Activated CD4-positive, alpha-beta T cell treated with anti-CD3 and anti-CD28 coated beads, Interleukin-2, amount 50 U/mL, for 24 hours (primary cell): ENCODE measurements at regions not wholly inside any gene's neighbourhood (a gene's known extent, or its start where the extent isn't known, plus 50 kb on each side); places are given as distances from the start of the nearest gene placed in this dataset.

Source experiments
- DNase-seq, 2 donors: peaks; one replicate each; pipeline ENCODE4 v3.0.0-alpha.2; 2020; ENCODE audit warnings: low read depth in 1 of 2, low spot score in 1 of 2

DNA sequence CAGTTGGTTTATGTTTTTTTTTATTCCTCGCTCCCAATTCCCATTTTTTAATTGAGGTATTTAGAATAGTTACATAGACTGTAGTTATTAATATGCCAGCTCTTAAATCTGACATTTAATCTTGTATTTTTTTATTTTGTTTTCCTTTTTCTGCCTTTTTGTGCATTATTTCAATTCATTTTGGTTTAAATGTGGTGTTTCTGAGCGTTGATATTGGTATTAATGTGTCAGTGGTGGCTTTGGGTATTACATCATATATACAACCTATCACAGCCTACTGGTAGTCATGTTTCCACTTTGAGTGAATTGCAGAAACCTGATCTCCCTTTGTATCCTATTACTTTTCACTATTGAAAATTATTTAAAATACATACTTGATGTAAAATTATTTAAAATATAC lies 1027.3 kb downstream of the KCNT2 start:
- DNase-seq = no peak

DNA sequence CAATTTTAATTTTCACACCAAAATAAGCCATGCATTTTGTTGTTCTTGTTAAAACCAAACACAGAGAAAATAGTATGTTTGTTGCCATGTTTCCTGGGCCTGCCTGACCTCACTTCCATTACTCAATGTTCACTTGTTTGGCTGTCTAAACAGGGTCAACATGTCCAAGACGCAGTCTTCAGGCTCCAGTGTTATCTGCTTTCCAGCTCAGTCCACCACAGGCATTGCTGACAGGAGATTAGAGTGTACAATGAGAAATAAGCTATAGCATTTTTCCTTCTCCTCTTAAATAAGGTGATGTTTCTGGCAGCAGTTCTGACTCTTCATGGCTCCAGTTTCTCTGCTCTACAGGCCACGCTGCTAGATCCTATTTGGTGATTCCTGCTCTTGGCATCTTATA lies 1030.5 kb downstream of the KCNT2 start:
- DNase-seq = no peak

DNA sequence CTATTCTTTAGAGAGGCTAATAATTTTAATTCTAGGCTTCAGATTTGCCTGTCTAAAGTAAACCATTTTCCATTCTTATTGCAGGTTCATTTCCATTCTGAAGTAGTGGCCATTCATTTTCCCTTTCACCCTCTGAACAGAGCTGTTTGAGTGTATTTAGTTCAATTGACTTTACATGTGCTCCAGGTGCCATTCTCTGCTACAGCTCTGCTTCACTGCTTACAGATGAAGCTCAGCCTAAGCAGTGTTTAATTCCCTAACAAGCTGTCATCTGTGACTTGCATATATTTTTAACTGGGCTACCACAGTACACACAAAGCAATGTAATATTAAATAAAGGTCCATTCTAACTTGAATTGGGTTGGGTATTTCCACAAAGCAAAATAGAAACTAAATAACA lies 1031.6 kb downstream of the KCNT2 start:
- no peak for DNase-seq

DNA sequence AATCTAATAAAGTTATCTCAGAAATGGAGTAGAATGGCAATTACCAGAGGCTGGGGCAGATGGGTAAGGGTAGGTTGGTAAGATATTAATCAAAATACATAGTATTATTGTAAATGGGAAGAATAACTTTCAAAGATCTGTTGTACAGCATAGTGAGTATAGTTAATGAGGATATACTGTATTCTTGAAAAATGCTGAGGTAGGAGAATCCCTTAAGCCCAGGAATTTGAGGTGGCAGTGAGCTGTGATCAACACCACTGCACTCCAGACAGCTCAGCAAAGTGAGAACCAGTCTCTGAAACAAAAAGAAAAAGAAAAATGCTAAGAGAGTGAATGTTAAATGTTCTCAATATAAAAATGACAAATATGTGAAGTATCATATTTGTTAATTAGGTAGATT lies 1033.7 kb downstream of the KCNT2 start:
- DNase-seq = no peak

DNA sequence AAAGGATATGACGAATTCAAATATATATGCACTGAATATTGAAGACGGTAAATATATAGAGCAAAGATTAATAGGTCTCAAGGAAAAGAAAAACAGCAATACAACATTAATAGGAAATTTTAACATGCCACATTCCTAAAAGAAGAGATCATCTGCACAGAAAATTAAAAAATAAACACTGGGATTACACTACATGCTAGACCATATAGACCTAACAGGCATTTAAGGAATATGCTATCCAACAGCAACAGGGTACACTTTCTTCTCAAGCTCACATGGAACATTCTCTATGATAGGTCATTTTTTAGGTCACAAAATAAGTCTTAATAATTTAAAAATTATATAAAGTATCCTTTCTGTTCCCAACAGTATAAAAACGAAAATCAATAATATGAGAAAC lies 1038.3 kb downstream of the KCNT2 start:
- DNase-seq = no peak

DNA sequence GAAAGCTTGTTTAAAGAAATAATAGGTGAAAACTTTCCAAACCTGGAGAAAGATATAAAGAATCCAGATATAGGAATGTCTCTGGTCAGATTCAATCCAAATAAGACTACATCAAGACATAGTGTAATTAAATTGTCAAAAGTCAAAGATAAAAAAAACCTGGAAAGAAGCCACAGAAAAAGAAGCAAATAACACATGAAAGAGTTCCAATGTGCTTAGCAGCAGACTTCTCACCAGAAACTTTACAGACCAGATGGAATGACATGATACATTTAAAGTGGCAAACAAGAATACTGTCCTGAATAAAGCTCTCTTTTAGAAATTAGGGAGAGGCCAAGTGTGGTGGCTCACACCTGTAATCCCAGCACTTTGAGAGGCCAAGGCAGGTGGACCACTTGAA lies 1039.9 kb downstream of the KCNT2 start:
- no peak for DNase-seq

DNA sequence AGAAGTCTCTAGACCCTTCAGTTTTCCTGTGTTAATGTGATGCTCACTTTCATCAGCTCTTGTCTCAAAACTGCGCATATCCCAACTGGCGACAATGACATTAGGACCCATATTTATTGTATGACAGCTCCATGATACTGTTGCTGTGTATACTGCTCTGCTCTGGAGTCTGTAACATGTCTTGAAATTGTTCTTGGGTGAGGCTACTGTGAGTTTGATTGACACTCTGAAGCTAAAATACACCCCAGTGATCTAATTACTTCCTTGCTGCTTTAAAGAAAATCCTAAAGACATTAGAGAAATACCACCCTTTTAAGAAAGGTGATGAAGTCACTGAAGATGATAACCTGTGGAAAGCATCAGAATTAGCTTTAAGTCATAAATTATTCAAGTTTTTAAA lies 1046.2 kb downstream of the KCNT2 start:
- no peak for DNase-seq

DNA sequence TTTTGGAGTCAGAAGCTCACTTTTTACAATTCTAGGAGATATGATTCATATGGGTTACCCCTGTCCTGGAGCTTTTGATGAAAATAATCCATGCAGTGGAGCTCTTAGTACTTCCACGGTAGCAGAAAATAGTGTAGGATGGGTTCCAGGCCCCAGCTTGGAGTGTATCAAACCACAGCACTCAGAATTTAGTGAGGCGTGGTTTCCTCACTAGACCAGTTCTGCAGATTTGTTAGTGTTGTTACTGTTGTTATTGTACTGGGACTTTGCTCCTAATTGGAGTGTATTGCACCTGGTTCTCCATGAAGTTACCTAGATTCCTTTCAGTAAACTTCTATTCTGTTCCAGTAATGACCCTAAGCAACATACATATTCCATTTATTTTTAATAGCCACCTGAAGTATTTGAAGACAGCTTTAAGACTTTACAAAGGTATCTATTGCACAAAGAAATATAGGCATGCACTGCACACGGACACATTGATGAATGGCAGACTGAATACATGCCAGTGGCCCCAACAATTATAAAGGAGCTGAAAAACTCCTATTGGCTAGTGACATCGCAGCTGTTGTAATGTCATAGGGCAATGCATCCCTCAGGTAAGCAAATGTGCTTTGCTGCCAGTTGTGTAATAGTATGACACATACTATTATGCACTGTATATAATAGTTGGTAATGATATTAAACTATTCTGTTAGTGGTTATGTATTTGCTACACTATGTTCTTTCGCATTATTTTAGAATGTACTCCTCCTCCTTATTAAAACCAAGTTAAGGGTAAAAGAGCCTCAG lies 1058.0 kb downstream of the KCNT2 start:
- no peak for DNase-seq

DNA sequence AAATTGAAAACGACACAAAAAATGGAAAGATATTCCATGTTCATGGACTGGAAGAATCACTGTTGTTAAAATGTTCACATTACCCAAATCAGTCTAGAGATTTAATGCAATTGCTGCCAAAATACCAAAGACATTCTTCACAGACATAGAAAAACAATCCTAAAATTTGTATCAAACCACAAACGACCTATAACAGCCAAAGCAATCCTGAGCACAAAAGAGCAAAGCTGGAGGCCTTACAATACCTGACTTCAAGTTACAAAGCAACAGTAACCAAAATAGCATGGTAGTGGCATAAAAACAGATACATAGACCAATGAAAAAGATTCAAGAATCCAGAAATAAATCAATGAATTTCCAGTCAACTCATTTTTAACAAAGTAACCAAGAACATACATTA lies 1077.3 kb downstream of the KCNT2 start:
- DNase-seq = no peak

DNA sequence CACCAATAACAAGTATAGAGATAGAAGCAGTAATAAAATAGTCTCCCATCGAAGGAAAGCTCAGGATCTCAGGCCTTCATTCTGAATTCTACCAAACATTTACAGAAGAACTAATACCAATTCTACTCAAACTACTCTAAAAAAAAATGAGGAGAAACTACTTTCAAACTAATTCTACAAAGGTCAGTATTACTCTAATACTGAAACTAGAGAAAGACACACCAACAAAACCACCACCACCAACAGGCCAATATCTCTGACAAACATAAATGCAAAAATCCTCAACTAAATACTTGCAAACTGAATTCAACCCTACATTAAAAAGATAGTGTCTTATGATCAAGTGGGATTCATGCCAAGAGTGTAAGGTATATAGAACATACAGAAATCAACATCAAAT lies 1078.4 kb downstream of the KCNT2 start:
- no peak for DNase-seq

DNA sequence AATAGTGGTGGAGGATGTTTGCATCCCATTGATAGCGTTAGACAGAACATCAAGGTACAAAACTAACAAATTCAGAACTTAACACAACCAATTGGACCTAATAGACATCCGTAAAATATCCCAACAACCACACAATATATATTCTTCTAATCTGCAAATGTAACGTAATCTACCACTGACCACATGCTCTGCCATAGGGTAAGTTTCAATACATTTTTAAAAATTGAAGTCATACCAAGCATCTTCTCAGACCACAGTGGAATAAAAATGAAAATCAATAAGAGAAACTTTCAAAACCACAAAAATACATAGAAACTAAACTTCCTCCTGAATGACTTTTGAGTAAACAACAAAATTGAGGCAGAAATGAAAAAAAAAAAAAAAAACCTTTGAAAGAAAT lies 1087.5 kb downstream of the KCNT2 start:
- DNase-seq = no peak

DNA sequence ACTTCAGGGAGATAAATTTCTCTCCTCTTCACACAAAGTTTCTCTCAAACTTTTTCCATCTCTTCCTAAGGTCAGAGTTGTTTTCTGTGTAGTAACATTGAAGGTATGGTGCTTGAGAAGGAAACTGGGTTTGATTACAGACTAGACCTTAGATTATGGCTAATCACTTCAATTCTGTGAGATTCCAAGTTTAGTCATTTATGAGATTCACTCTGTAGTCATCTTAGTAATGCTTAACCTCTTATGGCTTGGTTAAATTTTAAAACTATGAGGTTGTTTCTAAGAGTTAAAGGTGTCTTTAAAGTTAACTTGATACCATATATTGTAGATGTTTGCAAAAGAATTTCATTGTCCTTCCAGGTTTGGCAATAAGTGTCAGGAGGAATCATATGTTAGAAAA lies 1092.2 kb downstream of the KCNT2 start:
- no peak for DNase-seq

DNA sequence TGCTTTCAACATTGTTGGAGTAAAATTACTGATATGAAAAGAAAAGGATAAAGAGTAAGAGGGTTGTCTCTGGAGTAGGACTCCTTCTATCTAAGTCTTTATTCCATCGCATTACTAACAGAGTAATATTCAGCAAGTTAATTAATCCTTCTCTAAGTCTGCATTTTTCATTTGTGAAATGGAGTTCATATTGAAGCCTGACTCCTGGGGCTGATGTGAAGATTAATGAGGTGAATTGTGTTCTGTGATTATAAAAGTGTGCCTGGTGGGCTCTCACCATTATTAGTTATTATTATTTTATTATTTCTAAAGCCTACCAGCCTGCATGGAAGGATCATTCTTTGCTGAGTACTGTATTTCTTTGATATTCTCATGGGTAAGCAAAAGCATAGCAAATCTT lies 1096.7 kb downstream of the KCNT2 start:
- no peak for DNase-seq

DNA sequence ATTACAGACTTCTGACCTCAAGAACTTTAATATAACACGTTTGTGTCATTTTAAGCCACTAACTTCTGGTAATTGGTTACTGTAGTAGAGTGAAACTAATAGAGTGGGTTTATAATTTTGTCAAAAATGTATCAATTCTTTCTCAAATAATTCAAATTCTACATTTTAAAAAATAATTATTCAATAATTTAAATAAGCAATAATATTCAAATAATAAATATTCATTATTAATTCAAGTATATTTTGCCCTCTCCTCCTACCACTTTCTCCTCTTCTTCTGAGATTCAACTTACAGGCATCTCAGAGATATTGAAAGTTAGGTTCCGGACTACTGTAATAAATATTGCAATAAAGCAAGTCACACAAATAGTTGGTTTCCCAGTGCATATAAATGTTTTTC lies 1107.1 kb downstream of the KCNT2 start:
- DNase-seq = no peak

DNA sequence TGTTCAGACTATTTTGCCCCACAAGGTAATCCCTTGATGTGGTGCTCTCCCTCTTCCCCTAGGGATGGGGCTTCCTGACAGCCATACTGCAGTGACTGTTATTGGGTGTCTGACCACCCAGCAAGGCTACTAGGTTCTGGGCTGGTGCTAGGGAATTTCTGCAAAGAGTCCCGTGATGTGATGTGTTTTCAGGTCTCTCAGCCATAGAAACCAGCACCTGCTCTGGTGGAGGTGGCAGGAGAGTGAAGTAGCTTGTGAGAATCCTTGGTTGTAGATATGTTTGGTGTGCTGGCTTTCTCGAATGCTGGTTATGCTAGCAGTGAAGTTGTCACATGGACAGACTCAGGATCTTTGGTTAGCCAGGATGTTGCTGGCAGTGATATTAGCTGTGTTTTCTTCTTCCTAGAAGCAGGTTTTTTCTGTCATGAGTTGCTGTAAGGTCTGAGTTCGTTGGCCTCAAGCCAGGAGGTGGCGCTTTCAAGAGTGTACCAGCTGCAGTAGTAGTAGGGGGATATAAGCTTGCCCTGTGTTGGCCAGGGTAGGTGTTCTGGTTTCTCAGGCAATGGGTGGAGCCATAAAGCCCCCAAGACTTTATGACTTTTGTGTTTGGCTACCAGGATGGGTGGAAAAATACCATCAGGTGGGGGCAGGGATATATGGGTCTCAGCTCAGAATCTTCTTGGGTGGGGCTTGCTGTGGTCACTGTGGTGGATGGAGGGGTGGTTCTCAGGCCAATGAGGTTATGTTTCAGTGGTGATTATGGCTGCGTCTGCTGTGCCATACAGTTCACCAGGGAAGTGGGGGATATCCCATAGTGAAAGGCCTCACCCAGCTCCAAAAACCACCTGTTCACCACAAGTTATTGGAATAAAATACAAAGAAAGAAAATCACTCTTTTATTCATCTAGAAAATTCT lies 1112.3 kb downstream of the KCNT2 start:
- no peak for DNase-seq

DNA sequence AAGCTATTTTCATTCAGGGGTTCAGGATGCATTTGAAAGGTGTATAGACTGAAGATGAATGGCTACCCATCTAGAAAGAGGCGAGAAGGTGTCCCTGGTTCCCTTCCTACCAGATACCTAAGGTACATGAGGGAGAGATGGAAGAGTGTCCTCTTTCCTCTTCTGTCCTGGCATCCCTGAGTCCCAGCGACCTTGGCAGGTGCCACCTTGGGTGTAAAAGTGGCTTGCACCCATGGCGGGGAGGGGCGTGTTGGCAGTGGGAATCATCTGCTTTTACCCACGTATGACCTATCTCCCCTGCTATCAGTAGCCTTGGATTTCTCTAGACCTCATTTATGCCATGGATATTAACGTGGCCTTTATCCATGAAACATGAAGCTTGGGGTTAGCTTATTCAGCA lies 1126.1 kb downstream of the KCNT2 start:
- no peak for DNase-seq

DNA sequence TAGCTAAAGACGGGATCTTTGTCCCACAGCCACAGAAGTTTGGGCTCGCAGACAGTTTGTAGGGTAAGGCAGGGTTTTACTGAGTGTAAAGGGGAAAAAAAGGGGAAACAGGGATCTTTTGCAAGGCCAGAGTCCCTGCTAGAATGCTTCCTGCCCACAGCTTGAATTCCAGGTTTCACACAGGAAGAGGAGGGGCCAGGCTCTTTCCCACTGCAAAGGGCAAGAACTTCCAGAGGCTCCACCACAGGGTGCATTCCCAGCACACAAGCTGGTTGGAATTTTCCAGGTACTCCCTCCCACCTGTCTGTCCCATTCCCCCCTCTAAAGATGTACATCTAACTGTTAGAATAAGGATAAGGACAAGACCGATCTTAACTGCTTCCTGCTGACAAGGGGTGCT lies 1126.9 kb downstream of the KCNT2 start:
- no peak for DNase-seq

DNA sequence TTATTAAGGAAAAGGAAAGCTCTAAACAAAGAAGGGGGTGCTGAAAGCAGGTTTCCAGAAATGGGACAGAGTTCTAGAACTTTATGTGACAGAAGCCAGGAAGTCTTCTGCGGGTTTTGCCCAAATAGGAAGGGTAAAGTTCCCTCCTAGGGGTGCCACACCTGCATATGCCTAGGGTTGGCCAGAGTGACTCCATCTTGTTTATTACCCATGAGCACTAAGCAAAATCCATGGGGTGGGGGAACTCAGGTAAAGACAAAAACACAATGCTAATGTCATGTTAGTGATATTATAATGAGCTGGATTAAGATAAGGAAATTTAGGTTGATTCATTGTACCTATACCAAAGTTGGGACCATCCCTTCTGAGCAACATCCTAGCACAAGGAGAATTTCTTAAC lies 1132.7 kb downstream of the KCNT2 start:
- no peak for DNase-seq

DNA sequence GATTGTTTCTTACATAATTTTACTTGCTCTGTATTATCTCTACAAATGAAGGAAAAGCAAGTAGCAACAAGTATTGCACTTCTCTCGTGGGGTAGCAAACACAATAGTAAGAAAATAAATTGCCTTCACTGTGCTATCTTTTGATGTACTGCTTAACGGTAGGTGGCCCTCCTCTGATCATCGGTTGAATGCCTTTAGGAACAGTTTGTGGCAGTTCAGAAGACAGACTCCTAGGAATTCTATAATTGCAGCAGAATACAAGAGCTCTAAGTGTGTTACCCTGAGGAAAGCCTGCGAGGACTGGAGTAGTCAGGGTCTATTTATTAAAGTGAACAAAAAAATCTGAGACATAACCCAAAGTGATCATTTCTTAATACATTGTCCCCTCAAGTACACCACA lies 1135.9 kb downstream of the KCNT2 start:
- no peak for DNase-seq

DNA sequence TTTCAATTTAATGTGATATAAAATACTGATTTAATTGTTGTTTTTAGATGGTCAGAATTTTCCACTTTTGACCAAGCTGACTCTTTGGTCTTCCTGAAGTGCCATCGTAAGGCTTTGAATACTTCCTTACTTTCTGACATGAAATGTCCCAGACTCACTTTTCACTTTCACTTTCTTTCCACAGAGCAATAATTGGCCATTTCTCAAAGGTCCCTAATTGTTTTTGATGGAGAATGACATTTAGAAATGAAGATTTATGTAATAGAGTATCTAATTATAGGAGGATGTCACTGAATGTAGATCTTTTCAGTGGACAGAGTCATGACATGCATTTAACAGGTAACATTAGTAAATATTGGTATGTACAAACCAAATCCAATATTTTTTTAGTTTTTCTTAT lies 1141.6 kb downstream of the KCNT2 start:
- DNase-seq = no peak

DNA sequence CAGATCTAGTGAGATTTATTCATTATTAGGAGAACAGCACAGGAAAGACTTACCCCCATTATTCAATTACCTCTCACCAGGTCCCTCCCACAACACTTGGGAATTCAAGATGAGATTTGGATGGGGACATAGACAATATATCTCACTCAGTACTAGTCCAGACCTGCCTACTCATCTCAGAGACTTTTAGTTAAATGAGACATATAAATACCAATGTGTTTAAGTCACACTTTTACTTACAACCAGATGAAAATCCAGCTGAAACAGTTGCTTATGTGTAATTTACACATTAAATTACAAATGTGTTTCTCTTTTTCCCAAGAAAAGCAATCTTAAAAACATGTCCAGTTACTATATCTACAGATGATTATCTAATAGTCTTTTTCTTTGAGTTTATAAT lies 1145.6 kb downstream of the KCNT2 start:
- no peak for DNase-seq

DNA sequence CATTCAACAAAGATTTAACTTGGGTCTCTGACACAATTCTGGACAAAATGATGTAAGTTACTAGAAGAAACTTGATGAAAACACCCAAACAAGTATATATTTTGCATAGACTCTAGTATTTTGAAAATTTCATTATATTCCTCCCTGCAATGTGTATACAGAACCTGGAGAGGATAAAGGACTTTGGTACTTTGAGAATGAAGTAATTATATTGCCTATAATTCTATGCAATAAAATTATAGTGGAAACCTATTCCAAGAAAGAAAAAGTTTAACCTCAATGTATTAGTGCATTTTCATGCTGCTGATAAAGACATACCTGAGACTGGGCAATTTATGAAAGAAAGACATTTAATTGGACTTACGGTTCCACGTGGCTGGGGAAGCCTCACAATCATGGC lies 1146.1 kb downstream of the KCNT2 start:
- no peak for DNase-seq

DNA sequence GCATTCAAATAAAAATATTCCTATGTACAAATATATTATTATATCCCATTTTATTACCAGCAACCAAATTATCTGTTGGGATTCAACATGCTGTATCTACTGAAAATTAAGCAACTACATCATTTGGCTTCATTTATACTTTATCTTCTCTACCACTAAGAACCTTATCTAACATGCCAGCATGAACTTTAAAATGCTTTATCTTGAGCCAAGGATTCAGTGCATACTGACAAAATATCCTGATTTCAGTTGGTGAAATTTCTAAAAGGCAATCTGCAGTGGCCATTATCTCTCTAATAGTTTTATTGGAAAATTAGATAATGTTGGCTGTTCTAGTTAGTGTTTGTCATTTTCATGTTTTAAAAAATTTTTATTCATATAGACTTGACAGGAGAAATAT lies 1149.9 kb downstream of the KCNT2 start:
- no peak for DNase-seq
